H1 (cell line): ENCODE measurements at regions not wholly inside any gene's neighbourhood (a gene's known extent, or its start where the extent isn't known, plus 50 kb on each side); places are given as distances from the start of the nearest gene placed in this dataset.

Experiments used
- CTBP2 ChIP-seq: IDR thresholded peaks from 2 replicates; pipeline ENCODE4 v1.7.0; 2011; ENCODE audit warnings: borderline replicate concordance, mild to moderate bottlenecking, moderate library complexity, mixed read lengths, low read length; ENCODE audit not compliant: insufficient read depth, insufficient read length
- RNF2 ChIP-seq: fragments of 200-900, 300-1000 bp; sonication (generic); IDR thresholded peaks from 2 replicates; pipeline ENCODE4 v1.7.1; 2016; ENCODE audit warnings: borderline replicate concordance, low read depth, mild to moderate bottlenecking, antibody characterized with exemption, low read length; ENCODE audit not compliant: poor library complexity, severe bottlenecking; ENCODE audit errors: missing control alignments
- SUZ12 ChIP-seq: fragments of 200-600 bp; sonication (generic); IDR thresholded peaks from 2 replicates; pipeline ENCODE4 v1.6.1; 2012; ENCODE audit warnings: mild to moderate bottlenecking, inconsistent platforms, low read length, moderate library complexity, mixed read lengths
- TF ChIP-seq, protein P1 (sequence below): fragments of 300-600 bp; sonication (generic); IDR thresholded peaks from 2 replicates; pipeline ENCODE4 v1.7.1; 2012; ENCODE audit warnings: low read length, moderate library complexity, mild to moderate bottlenecking, inconsistent platforms; ENCODE audit not compliant: insufficient replicate concordance
- TF ChIP-seq, protein P2 (sequence below): IDR thresholded peaks from 2 replicates; pipeline ENCODE4 v1.6.1; 2012; ENCODE audit warnings: inconsistent platforms

DNA sequence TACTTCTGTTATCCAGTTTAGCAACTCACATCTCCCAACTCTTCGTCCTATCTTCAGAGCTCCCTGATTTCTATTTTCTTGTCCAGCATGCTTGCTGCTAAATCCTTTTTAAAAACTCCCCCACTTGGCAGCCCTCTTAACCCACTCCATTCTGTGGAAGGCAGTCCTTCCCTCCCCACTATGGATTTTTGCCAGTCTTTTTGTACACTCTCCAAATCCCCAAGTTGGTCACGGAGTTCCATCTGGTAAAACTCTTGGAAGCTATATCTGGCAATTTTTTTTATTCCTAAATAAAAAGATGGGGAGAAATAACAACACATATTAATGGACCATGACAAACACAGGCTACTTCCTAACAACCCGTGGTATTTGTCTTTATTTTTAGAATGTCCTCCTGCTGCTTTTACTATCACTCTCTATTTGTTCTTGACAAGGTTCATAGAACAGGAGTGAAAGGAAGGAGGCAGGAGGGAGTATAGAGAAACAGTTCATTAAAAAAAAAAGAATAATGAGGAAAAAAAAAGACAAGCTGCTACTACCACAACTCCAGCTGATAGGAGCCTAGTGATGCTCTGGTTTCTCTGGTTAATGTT, 120.0 kb upstream of the THSD7B start (continued):
- TF ChIP-seq, protein P1, sequence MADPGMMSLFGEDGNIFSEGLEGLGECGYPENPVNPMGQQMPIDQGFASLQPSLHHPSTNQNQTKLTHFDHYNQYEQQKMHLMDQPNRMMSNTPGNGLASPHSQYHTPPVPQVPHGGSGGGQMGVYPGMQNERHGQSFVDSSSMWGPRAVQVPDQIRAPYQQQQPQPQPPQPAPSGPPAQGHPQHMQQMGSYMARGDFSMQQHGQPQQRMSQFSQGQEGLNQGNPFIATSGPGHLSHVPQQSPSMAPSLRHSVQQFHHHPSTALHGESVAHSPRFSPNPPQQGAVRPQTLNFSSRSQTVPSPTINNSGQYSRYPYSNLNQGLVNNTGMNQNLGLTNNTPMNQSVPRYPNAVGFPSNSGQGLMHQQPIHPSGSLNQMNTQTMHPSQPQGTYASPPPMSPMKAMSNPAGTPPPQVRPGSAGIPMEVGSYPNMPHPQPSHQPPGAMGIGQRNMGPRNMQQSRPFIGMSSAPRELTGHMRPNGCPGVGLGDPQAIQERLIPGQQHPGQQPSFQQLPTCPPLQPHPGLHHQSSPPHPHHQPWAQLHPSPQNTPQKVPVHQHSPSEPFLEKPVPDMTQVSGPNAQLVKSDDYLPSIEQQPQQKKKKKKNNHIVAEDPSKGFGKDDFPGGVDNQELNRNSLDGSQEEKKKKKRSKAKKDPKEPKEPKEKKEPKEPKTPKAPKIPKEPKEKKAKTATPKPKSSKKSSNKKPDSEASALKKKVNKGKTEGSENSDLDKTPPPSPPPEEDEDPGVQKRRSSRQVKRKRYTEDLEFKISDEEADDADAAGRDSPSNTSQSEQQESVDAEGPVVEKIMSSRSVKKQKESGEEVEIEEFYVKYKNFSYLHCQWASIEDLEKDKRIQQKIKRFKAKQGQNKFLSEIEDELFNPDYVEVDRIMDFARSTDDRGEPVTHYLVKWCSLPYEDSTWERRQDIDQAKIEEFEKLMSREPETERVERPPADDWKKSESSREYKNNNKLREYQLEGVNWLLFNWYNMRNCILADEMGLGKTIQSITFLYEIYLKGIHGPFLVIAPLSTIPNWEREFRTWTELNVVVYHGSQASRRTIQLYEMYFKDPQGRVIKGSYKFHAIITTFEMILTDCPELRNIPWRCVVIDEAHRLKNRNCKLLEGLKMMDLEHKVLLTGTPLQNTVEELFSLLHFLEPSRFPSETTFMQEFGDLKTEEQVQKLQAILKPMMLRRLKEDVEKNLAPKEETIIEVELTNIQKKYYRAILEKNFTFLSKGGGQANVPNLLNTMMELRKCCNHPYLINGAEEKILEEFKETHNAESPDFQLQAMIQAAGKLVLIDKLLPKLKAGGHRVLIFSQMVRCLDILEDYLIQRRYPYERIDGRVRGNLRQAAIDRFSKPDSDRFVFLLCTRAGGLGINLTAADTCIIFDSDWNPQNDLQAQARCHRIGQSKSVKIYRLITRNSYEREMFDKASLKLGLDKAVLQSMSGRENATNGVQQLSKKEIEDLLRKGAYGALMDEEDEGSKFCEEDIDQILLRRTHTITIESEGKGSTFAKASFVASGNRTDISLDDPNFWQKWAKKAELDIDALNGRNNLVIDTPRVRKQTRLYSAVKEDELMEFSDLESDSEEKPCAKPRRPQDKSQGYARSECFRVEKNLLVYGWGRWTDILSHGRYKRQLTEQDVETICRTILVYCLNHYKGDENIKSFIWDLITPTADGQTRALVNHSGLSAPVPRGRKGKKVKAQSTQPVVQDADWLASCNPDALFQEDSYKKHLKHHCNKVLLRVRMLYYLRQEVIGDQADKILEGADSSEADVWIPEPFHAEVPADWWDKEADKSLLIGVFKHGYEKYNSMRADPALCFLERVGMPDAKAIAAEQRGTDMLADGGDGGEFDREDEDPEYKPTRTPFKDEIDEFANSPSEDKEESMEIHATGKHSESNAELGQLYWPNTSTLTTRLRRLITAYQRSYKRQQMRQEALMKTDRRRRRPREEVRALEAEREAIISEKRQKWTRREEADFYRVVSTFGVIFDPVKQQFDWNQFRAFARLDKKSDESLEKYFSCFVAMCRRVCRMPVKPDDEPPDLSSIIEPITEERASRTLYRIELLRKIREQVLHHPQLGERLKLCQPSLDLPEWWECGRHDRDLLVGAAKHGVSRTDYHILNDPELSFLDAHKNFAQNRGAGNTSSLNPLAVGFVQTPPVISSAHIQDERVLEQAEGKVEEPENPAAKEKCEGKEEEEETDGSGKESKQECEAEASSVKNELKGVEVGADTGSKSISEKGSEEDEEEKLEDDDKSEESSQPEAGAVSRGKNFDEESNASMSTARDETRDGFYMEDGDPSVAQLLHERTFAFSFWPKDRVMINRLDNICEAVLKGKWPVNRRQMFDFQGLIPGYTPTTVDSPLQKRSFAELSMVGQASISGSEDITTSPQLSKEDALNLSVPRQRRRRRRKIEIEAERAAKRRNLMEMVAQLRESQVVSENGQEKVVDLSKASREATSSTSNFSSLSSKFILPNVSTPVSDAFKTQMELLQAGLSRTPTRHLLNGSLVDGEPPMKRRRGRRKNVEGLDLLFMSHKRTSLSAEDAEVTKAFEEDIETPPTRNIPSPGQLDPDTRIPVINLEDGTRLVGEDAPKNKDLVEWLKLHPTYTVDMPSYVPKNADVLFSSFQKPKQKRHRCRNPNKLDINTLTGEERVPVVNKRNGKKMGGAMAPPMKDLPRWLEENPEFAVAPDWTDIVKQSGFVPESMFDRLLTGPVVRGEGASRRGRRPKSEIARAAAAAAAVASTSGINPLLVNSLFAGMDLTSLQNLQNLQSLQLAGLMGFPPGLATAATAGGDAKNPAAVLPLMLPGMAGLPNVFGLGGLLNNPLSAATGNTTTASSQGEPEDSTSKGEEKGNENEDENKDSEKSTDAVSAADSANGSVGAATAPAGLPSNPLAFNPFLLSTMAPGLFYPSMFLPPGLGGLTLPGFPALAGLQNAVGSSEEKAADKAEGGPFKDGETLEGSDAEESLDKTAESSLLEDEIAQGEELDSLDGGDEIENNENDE: no peak
- TF ChIP-seq RNF2 (no peak), CTBP2 (no peak), SUZ12 (no peak)
- TF ChIP-seq, protein P2, sequence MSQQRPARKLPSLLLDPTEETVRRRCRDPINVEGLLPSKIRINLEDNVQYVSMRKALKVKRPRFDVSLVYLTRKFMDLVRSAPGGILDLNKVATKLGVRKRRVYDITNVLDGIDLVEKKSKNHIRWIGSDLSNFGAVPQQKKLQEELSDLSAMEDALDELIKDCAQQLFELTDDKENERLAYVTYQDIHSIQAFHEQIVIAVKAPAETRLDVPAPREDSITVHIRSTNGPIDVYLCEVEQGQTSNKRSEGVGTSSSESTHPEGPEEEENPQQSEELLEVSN: no peak
